Occipital lobe (tissue), 1 donor: ENCODE measurements at regions not wholly inside any gene's neighbourhood (a gene's known extent, or its start where the extent isn't known, plus 50 kb on each side); places are given as distances from the start of the nearest gene placed in this dataset.
"Not testable (repeated sequence)": the region's sequence is repeated elsewhere in the genome, so short reads cannot be mapped to it uniquely, and the experiment has no call there.

Source experiments
- DNase-seq: peaks from one replicate; lab custom pipeline; 2025; lab: John Stamatoyannopoulos, UW

DNA sequence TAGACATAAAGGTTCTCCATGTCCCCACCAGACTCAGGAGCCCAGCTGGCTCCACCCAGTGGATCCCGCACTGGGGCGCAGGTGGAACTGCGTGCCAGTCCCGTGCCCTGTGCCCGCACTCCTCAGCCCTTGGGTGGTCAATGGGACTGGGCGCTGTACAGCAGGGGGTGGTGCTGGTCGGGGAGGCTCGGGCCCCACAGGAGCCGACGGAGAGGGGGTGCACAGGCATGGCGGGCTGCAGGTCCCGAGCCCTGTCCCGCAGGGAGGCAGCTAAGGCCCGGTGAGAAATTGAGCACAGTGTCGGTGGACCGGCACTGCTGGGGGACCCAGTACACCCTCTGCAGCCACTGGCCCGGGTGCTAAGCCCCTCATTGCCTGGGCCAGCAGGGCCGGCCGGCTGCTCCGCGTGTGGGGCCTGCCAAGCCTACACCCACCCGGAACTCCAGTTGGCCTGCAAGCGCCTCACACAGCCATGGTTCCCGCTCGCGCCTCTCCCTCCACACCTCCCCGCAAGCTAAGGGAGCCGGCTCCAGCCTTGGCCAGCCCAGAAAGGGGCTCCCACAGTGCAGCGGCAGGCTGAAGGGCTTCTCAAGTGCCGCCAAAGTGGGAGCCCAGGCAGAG lies 832.9 kb downstream of the CENPC start:
- not testable (repeated sequence) for DNase-seq

DNA sequence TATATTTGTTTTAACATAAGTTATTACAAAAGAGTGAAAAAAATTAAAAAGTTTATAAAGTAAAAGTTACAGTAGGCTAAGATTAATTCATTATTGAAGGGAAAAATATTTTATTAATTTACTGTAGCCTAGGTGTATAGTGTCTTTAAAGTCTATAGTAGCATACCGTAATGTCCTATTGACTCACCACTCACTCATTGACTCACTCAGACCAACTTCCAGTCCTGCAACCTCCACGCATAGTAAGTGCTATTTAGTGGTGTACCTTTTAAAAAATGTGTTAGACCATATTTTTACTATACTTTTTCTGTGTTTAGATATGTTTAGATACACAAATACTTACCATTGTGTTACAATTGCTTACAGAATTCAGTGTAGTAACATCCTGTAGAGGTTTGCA lies 841.1 kb downstream of the CENPC start:
- no peak for DNase-seq

GRCh38 chr4:66694739-66695138 lies 850.6 kb downstream of the CENPC start:
- no peak for DNase-seq

- DNase-seq, result peak; percentile 10
These were observed 851.6 kb downstream of the CENPC start for GRCh38 chr4:66693694-66694093.

GRCh38 chr4:66691101-66691500 lies 854.2 kb downstream of the CENPC start:
- no peak for DNase-seq

GRCh38 chr4:66688674-66689073 lies 856.6 kb downstream of the CENPC start:
- no peak for DNase-seq

DNA sequence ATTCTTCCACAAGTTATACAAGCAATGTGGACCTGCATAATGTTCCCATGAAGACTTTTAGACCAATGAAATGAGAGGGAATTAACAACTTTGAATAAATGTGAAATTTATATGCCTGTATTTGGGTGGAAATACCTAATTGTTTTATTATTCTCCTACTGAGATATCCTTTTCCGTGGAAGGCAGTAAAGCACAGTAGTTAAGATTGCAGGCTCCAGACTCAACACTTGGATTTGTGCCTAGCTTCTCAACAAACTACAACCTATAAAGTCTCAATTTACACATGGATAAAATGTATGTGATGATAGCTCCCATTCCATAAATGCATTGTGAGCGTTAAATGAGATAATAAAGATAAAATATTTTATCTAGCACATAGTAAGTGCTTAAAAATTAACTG lies 857.8 kb downstream of the CENPC start:
- no peak for DNase-seq

GRCh38 chr4:66681962-66682361 lies 863.3 kb downstream of the CENPC start:
- DNase-seq, result no peak

DNA sequence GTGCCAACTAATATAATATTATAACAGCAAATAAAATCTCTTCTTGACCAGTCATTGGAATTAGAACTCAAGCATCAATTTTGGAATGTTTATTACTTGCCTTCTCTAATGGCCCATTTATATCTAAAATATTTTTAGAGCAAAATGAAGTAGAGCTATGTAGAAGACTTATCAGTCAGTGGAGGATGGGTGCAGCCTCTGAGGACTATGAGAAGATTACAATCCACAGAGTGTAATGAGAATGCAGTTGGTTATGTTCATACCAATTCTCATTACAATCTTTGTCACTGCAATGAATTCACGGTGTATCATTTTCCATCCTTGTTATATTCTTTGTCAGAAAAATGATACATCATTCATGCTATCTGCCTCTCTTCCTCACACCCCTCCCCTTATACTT lies 878.1 kb downstream of the CENPC start:
- DNase-seq, result no peak

DNA sequence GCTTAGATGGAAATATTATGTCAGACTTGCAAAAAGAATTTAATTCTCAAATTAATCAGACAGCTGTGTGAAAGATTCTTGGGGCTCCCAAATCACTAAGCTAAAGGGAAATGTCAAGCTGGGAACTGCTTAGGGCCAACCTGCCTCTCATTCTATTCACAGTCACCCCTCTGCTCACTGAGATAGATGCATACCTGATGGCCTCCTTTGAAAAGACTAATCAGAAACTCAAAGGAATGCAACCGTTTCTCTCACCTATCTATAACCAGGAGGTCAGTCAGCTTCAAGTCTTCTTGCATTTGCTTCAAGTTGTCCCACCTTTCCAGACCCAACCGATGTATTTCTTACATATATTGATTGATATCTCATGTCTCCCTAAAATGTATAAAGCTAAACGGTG lies 882.7 kb downstream of the CENPC start:
- no peak for DNase-seq

DNA sequence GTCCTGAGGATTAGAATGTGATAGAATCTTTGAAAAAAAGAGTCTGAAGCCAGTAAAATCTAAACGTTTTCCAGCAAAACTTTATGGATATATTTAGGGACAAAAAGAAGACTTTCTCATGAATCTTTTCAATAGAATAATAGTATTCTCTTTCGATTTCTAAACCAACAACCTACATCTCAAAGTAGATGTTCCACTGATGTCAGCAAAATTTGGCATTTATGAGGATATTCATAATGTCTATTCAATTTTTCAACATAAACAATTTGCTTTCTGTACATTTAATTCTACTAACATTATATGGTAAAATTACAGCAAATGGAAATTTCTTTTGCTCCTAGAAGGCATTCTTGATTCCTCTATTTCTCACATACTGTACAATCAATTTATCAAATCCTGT lies 886.5 kb downstream of the CENPC start:
- DNase-seq, result no peak

DNA sequence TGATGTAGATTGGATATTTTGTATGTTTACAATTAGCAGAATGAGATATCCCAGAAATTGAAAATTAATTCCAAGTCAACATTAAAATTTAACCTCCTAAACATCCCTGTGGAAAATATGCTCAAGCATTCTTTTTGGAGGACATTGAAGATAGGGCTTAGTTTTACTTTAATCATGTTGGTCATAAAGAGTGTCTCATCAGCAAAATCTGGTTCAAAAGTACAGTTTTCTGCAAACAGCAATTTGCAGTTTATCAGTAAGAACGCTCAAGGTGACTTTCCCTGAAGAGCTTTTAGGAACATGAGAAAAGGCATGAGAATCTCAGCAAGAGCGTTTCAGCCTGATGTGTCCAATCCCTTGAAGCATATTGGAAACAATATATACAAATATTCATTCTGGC lies 889.8 kb downstream of the CENPC start:
- DNase-seq, result no peak

GRCh38 chr4:66653937-66654336 lies 891.4 kb downstream of the CENPC start:
- DNase-seq, result no peak

DNA sequence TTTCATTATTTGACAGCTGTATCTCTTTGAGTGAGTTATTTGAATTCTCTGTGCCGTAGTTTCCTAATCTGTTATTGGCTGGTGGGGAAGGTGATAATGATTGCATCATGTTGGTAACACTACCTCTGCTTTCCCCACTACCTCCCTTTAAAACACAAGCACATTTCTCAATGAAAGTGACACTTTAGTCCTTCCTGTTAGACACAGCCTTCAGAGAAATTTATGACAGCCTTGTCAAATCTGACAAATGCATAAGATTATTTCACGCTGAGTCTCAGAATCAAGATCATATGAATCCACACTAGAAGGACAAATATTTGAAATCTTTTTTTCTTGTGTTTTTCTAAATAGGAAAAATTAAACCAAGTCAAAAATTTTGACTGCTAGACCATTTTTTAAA lies 896.1 kb downstream of the CENPC start:
- DNase-seq, result no peak

GRCh38 chr4:66647926-66648325 lies 897.4 kb downstream of the CENPC start:
- no peak for DNase-seq

DNA sequence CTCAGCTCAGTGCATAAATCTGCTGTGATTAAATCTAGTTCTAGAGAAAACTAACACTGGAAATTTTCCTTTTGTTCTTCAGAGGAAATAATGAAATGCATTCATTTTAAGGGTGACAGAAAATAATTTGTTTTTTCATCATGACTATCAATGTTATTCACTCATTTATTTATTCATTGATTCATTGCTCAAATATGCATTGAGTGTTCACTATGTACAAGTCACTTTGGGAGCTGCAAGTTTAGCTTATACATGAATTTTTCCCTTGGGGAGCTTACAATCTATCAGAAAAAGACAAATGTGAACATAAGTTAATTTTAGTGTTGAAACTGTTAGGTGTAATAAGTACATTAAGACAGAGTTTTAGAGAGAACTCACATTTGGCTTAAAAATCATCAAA lies 897.8 kb downstream of the CENPC start:
- no peak for DNase-seq

- no peak for DNase-seq
These were observed 904.9 kb downstream of the CENPC start for GRCh38 chr4:66640233-66640990.

GRCh38 chr4:66639361-66639760 lies 905.9 kb downstream of the CENPC start:
- DNase-seq, result no peak

- DNase-seq, result no peak
These were observed 909.0 kb downstream of the CENPC start for GRCh38 chr4:66636349-66636748.

DNA sequence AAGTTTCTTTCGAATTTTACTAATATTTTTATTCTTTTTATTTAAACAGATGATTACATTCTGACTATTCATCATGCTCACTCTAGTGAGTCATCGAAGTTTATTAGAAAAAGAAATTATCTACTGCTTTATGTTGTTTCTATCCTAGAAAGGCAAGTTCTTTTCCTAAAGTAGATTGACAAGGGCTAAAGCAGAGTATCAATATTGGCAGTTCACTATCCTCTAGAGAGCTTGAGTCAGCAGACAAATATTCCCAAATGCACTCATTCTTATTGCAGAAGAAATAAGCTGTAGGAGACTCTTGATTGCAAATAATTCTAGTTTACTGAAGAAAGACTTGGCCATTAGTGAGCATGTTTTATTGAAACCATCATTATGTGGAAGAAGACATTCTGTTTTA lies 911.8 kb downstream of the CENPC start:
- no peak for DNase-seq

- DNase-seq, result no peak
These were observed 915.4 kb downstream of the CENPC start for GRCh38 chr4:66629927-66630326.

- no peak for DNase-seq
These were observed 917.2 kb downstream of the CENPC start for GRCh38 chr4:66628146-66628545.

GRCh38 chr4:66625480-66625879 lies 919.8 kb downstream of the CENPC start:
- no peak for DNase-seq
